Coronary artery (tissue), 2 donors: ENCODE measurements at regions not wholly inside any gene's neighbourhood (a gene's known extent, or its start where the extent isn't known, plus 50 kb on each side); places are given as distances from the start of the nearest gene placed in this dataset.
"Not testable (repeated sequence)": the region's sequence is repeated elsewhere in the genome, so short reads cannot be mapped to it uniquely, and the experiment has no call there.

Experiments
- DNase-seq: peaks from one replicate; pipeline ENCODE4 v3.0.0-alpha.2; 2017; ENCODE audit warnings: low spot score
- H3K27ac ChIP-seq, 2 donors: fragments of 200-600 bp; sonication (generic); one replicate each; pipeline ENCODE4 v1.5.1; 2016 to 2019
- H3K4me3 ChIP-seq: fragments of 200-600 bp; sonication (generic); 2 replicates; pipeline ENCODE4 v1.5.1; 2016; ENCODE audit warnings: mild to moderate bottlenecking, moderate library complexity

- H3K27ac ChIP-seq, H3K4me3 ChIP-seq, DNase-seq: not testable (repeated sequence)
Observed at GRCh38 chr21:5165829-5166228, 5355.6 kb upstream of the TPTE start.
